ENCODE measurements at regions not wholly inside any gene's neighbourhood (a gene's known extent, or its start where the extent isn't known, plus 50 kb on each side); places are given as distances from the start of the nearest gene placed in this dataset.

DNA sequence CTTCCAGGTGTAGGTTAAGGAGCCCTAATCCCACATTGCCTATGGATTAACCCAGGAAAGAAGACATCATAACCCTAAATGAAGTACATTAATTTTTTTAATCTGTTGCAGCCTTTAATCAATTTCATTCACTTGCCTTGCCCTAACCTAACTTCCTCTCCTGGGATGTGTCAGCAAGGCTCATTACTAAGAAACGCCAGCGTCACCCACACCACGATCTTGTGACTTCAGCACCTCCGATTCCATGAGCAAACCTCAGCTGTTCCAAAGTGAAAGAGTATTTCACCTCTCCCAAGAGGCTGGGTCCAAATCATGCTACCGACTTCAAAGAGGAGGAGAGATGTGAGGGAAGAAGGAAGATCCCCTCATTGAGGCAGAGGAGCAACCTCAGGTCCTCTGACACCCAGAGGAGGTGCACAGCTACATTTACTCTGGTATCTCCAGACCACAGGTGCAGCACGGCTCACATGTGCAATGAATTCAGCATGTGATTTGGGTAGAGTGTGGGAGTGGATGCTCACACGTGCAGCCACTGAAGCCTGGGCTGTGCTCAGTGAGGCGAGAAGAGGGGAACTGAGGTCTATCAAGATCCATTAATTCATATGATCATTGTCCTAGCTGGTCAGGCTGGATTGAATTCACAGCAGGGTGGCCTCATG, 134.1 kb downstream of the SLC30A10 start:
- TF ChIP-seq, protein P1, sequence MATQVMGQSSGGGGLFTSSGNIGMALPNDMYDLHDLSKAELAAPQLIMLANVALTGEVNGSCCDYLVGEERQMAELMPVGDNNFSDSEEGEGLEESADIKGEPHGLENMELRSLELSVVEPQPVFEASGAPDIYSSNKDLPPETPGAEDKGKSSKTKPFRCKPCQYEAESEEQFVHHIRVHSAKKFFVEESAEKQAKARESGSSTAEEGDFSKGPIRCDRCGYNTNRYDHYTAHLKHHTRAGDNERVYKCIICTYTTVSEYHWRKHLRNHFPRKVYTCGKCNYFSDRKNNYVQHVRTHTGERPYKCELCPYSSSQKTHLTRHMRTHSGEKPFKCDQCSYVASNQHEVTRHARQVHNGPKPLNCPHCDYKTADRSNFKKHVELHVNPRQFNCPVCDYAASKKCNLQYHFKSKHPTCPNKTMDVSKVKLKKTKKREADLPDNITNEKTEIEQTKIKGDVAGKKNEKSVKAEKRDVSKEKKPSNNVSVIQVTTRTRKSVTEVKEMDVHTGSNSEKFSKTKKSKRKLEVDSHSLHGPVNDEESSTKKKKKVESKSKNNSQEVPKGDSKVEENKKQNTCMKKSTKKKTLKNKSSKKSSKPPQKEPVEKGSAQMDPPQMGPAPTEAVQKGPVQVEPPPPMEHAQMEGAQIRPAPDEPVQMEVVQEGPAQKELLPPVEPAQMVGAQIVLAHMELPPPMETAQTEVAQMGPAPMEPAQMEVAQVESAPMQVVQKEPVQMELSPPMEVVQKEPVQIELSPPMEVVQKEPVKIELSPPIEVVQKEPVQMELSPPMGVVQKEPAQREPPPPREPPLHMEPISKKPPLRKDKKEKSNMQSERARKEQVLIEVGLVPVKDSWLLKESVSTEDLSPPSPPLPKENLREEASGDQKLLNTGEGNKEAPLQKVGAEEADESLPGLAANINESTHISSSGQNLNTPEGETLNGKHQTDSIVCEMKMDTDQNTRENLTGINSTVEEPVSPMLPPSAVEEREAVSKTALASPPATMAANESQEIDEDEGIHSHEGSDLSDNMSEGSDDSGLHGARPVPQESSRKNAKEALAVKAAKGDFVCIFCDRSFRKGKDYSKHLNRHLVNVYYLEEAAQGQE (IDR thresholded peaks at IDR 0.05): no peak
- TF ChIP-seq JUND (IDR thresholded peaks at IDR 0.05): no peak
